NCI-H2029 treated with DMSO at 0.1 percent for 48 hours (cell line): ENCODE measurements at regions not wholly inside any gene's neighbourhood (a gene's known extent, or its start where the extent isn't known, plus 50 kb on each side); places are given as distances from the start of the nearest gene placed in this dataset.
A peak's percentile ranks its signal among the peaks of the same experiment; 100 is the strongest.

Experiments
- DNase-seq: peaks from one replicate; lab custom pipeline; 2025; lab: John Stamatoyannopoulos, UW

DNA sequence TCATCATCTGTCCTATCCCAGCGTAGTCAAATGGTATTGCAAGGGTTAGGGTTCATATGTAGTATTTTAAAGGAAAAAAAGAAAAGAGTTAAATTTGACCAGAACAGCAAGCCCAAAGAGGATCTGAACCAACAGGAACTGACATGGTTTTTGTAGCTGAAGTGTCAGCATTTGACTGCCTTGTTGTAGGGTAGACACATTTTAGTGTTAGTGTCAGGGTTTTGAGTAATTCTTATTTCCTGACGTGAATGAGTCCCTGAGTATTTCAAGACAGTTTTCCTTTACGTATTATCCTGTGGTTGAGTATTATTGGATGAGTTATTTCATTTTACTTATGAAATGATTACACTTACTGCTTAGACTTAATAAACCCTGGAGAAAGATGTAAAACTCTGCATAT is 173.3 kb upstream of the ZEB2 start:
- DNase-seq, result no peak

- DNase-seq, result no peak
Observed at GRCh38 chr2:144692661-144693060, 172.7 kb upstream of the ZEB2 start.

GRCh38 chr2:144690771-144691170 is 170.9 kb upstream of the ZEB2 start:
- DNase-seq, result no peak

DNA sequence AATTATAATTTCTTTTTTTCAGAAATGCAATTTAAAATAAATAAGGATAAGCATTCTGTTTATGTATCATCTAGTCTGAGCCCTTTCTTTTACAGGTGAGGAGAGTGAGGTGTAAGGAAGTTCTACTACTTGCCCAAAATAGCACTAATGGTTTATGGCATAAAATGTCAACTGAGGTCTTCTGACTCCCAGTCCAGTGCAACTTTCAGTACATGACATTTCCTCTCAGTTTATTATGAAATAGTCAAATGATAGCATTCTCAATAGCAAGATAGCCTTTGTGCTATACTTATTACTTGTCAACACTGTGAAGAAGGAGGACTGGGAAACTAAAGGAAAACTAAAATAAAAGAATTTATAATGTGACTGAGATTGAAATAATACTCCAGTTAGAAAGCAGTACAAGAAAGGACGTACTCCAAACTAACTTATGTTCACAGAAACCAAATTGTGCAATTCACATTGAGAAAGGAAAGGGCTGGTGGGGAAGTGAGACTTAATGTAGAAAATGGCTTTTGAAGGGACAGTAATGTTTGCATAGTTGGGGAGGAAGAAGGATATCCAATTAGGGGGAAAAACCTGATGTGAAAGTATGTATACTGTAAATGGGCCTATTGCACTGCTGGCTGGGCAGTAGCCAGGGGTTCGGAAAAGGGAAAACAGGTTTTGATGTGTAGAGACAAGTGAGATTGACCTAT is 166.7 kb upstream of the ZEB2 start:
- no peak for DNase-seq

- no peak for DNase-seq
Observed at GRCh38 chr2:144683966-144684365, 164.0 kb upstream of the ZEB2 start.

GRCh38 chr2:144683107-144683753 is 163.3 kb upstream of the ZEB2 start:
- no peak for DNase-seq

- no peak for DNase-seq
Observed at GRCh38 chr2:144682248-144682647, 162.3 kb upstream of the ZEB2 start.

GRCh38 chr2:144681389-144681788 is 161.5 kb upstream of the ZEB2 start:
- no peak for DNase-seq

GRCh38 chr2:144679942-144680341 is 160.0 kb upstream of the ZEB2 start:
- DNase-seq, result peak; percentile 2

DNA sequence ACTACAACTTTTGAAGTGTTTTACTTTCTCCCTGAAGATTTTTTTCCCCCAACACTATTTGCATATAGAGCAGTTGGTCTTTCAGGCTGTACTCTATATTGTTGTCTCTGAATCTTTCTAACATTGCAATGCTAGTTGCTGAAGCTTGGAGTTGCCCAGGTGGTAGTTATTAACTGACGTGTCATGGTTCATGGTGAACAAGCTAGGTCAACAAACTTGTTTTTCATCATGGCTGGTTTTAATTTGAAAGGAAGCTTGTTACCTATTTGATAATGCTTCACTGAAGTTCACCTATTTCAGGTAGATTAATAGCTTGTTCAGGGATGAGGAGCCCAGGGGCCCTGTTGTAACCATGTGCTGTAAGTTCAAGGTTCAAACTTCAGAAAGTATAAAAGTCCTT is 158.8 kb upstream of the ZEB2 start:
- no peak for DNase-seq

GRCh38 chr2:144675731-144676130 is 155.8 kb upstream of the ZEB2 start:
- DNase-seq, result no peak

DNA sequence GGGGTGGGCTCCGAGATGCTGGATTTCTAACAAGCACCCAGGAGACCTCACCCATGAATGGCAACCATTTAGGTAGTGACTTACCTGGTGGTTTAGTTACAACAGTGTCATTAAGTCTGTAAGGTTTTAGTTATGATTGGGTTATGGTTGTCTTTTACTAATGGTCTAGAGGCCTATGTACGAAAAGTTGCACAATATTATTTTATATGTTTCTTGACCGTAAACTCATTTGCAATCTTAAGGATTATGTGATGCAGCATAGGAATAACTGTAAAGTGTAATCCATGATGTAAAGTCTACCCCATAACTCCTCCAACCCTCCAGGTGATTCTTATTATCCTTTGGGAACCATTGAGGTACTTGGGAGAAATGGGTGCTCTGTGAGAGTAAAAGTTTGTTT is 155.4 kb upstream of the ZEB2 start:
- no peak for DNase-seq

DNA sequence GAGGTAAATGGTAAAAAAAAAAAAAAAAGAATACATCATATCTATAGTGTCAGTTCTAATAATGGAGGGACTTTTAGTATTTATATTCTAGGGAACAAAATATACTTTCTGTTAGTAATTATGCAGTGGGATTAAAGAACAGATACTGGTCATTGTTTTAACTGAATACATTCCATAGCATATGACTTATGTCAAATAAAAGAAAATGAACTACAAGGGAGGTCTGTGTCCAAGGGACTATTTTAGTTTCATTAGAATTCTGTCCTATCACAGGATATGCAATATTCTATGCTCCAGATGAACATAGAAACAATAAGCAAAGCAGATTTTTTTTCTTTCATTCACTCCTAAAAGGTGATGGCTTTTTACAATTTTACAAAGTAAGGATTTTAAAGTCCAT is 154.2 kb upstream of the ZEB2 start:
- DNase-seq, result no peak

DNA sequence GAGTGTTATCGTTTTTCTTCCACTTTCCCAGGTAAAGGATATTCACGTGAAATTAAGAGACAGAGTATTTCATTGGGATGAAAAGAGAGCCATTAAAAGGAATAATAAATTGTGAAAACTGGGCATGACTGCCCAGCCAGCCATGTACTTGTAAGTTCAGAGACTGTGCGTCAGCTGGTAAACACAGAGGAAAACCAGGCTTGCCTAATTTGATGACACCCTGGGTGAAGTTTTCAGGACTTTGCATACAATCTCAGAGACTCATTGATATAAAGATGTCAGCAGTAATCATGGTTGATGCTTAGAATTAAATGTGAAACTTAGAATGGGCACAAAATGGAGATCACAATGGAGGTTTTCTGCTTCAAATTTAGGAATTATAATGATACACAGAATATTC is 153.5 kb upstream of the ZEB2 start:
- DNase-seq, result no peak

DNA sequence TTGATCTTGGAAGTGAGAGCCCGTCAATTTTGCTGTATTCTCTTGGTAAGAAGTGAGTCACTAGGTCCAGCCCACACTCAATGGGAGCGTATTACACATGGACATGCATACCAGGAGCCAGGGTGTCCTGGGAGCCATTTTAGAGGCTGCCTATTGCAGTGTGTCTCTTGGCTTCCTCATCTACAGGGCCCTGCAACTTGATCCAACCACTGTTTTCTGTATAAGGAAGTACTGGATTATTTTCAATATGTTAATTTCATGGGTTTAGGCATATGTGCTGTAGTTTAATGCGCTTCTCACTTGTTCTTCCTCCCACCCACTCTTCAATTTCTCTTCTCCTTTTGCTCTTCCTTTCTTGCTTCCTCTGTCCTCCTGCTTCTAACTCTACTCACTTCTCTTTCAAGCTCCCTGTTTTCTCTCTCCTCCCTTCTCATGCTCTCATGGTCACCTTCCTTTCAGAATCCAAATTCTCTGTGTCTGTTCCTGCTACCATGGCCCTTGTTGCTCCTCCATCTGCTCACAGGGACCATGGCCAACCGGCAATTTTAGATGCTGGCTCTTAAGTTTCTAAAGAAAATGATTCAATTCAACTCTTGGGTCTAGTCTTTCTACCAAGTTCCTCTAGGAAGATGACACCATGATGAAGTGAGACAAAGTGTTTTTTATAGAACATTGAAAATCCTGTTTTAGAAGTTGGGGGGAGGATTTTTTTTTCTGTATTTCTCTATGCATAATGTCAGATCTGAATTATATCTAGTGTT is 152.0 kb upstream of the ZEB2 start:
- no peak for DNase-seq

GRCh38 chr2:144670738-144671137 is 150.8 kb upstream of the ZEB2 start:
- DNase-seq, result no peak

GRCh38 chr2:144670080-144670479 is 150.2 kb upstream of the ZEB2 start:
- no peak for DNase-seq

DNA sequence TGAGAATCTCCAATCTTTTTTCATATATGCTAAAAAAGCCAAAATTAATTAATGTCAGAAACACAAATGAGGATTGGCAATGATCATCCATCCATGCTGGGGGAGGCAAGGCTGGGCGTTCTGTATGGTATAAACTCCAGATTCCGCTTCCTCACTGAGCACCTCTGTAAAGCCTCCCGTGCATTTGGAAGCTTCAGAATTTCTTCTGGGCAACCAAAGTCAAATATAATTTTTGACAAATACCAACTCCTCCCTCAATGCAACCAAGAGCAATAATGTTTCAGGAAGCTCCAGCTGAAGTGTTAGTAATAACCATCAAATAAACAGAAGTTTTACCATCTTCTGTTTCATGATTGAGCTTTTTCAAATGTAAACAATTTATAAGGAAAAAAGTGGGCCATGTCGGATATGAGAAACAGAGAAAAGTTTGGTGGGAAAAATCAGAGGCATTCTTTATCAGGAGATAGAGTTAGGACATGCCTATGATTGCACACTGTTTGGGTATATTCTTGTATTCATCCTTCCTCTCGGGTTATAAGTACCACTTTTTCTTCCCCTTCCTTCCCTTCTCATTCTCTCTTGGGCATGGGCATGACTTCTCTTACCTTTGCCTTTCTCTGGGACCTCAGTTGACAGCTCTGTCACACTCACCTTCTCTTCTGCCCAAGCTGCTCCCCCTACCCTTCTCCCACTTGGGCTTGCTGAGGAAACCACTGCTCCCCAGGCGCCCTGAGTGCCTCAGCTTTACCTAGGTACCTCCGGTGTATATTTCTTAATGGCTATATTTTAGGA is 149.5 kb upstream of the ZEB2 start:
- no peak for DNase-seq

- DNase-seq, result no peak
Observed at GRCh38 chr2:144668493-144669110, 148.7 kb upstream of the ZEB2 start.

- DNase-seq, result no peak
Observed at GRCh38 chr2:144666032-144666431, 146.1 kb upstream of the ZEB2 start.

GRCh38 chr2:144663207-144663606 is 143.3 kb upstream of the ZEB2 start:
- DNase-seq, result no peak
